A549 (cell line): ENCODE measurements at regions not wholly inside any gene's neighbourhood (a gene's known extent, or its start where the extent isn't known, plus 50 kb on each side); places are given as distances from the start of the nearest gene placed in this dataset.
"Not testable (repeated sequence)": the region's sequence is repeated elsewhere in the genome, so short reads cannot be mapped to it uniquely, and the experiment has no call there.

Source experiments
- ATAC-seq, 2 experiments: fragments of 200-7000 bp in 1 of 2; fragments of >200 bp in 1 of 2; cut with Nextera tagmentation in 1 of 2; cut with Tn5 transposase in 1 of 2; 3 replicates each; pipeline versions ENCODE4 v1.8.0 to v1.9.1; 2018 to 2020; ENCODE audit warnings: mild to moderate bottlenecking in 1 of 2, moderate library complexity in 1 of 2
- CTCF ChIA-PET: fragments of 300-600 bp; sonication (Branson Sonifier 250); formaldehyde crosslinking; extraction: SDS; loops from one replicate; lab custom pipeline; 2021; ENCODE audit warnings: antibody characterized with exemption, inconsistent platforms; lab: Yijun Ruan, JAX
- POLR2A ChIA-PET: fragments of 350-600 bp; formaldehyde crosslinking; extraction: SDS; loops from one replicate; lab custom pipeline; 2021; ENCODE audit warnings: antibody characterized with exemption, inconsistent platforms; lab: Yijun Ruan, JAX
- DNase-seq, 2 experiments: peaks; one replicate each; pipeline versions ENCODE4 v3.0.0 to v3.0.0-alpha.2; 2011 to 2016; ENCODE audit warnings: low read depth in 1 of 2, low spot score in 1 of 2
- FAIRE-seq: peaks from 2 replicates; lab custom pipeline; 2011; peaks lifted over from hg19 to GRCh38; lab: Jason Lieb, UNC
- H3K27ac ChIP-seq, 2 experiments: fragments of >200 bp; sonication (Bioruptor Twin); formaldehyde crosslinking; 3 replicates each; pipeline ENCODE4 v1.5.1; 2016 to 2017
- H3K4me1 ChIP-seq: fragments of >200 bp; sonication (Bioruptor Twin); formaldehyde crosslinking; 3 replicates; pipeline ENCODE4 v1.6.1; 2016
- H3K4me2 ChIP-seq: fragments of >200 bp; sonication (Bioruptor Twin); formaldehyde crosslinking; 3 replicates; pipeline ENCODE4 v1.6.1; 2016
- H3K4me3 ChIP-seq: fragments of >200 bp; sonication (Bioruptor Twin); formaldehyde crosslinking; 3 replicates; pipeline ENCODE4 v1.5.1; 2016
- H3K9me3 ChIP-seq: fragments of >200 bp; sonication (Bioruptor Twin); formaldehyde crosslinking; 3 replicates; pipeline ENCODE4 v1.6.1; 2016
- ATOH8 ChIP-seq: fragments of 250-450 bp; sonication (Bioruptor Pico); IDR thresholded peaks from 2 replicates; pipeline ENCODE4 v1.5.0; 2020; ENCODE audit warnings: low read depth, mild to moderate bottlenecking, moderate library complexity
- CEBPB ChIP-seq, 2 experiments: fragments of >200 bp in 1 of 2; sonication (Bioruptor Twin) in 1 of 2; formaldehyde crosslinking in 1 of 2; IDR thresholded peaks; 2 replicates each; pipeline ENCODE4 v1.6.1; 2012 to 2016
- CHD2 ChIP-seq: fragments of 150-350 bp; IDR thresholded peaks from 2 replicates; pipeline ENCODE4 v1.6.1; 2014; ENCODE audit warnings: low read length; ENCODE audit not compliant: partially characterized antibody
- HEYL ChIP-seq: fragments of 250-450 bp; sonication (Bioruptor Pico); IDR thresholded peaks from 2 replicates; pipeline ENCODE4 v1.8.0; 2021; ENCODE audit warnings: mild to moderate bottlenecking, moderate library complexity
- HOXB5 ChIP-seq: fragments of 250-450 bp; sonication (Bioruptor Pico); IDR thresholded peaks from 2 replicates; pipeline ENCODE4 v1.5.0; 2020; ENCODE audit warnings: mild to moderate bottlenecking, moderate library complexity
- MAZ ChIP-seq: fragments of 150-350 bp; IDR thresholded peaks from 2 replicates; pipeline ENCODE4 v1.6.1; 2014; ENCODE audit warnings: antibody characterized with exemption, low read depth, low read length, borderline replicate concordance
- NFE2L2 ChIP-seq: fragments of 150-350 bp; conservative IDR thresholded peaks from 2 replicates; pipeline ENCODE4 v1.6.1; 2014; ENCODE audit warnings: low read length
- PHF8 ChIP-seq: fragments of 200-600 bp; sonication (generic); IDR thresholded peaks from 2 replicates; pipeline ENCODE4 v1.6.1; 2016; ENCODE audit warnings: low read depth, mild to moderate bottlenecking, antibody characterized with exemption, moderate library complexity, borderline replicate concordance
- POLR2A ChIP-seq: IDR thresholded peaks from 2 replicates; pipeline ENCODE4 v1.6.1; 2012; ENCODE audit warnings: mild to moderate bottlenecking, low read length
- SMC3 ChIP-seq: fragments of >200 bp; sonication (Bioruptor Twin); formaldehyde crosslinking; IDR thresholded peaks from 3 replicates; pipeline ENCODE4 v1.6.1; 2018; ENCODE audit warnings: inconsistent platforms
- TFCP2L1 ChIP-seq: fragments of 250-450 bp; sonication (Bioruptor Pico); IDR thresholded peaks from 2 replicates; pipeline ENCODE4 v1.5.0; 2021; ENCODE audit warnings: mild to moderate bottlenecking
- TP53 ChIP-seq: fragments of 250-450 bp; sonication (Bioruptor Pico); IDR thresholded peaks from 2 replicates; pipeline ENCODE4 v1.5.0; 2021; ENCODE audit warnings: mild to moderate bottlenecking, moderate library complexity
- ZNF302 ChIP-seq: fragments of 250-450 bp; sonication (Bioruptor Pico); IDR thresholded peaks from 2 replicates; pipeline ENCODE4 v1.9.0; 2021; ENCODE audit warnings: inconsistent platforms, mild to moderate bottlenecking, moderate library complexity
- WGBS: methylation state at CpG from one replicate; pipeline ENCODE4 v1.1.6; 2017; ENCODE audit errors: missing lambda C conversion rate; 5-methylcytosine and 5-hydroxymethylcytosine counted together
- TF ChIP-seq, protein P1 (sequence below): IDR thresholded peaks from 2 replicates; pipeline ENCODE4 v1.6.1; 2012

DNA sequence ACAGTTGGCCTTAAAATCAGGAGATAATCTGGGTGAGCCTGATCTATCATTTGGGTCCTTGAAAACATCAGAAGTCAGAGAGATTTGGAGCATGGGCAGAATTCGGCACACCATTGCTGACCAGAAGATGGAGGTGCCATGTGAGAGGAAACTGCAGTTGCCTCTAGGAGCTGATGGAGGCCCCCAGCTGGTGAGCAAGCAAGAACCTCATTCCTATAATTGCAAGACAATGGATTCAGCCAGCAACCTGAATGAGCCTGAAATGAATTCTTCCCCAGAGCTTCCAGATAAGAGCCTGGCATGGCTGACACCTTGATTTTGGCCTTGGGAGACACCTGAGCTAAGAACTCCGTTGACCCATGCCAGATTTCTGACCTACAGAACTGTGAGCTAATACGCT, 76.3 kb upstream of the FYN start:
- Histone ChIP-seq H3K27ac (no peak overlapping the region), H3K4me1 (no peaks in the 10 kb centered on the region), H3K9me3 (no peaks in the 10 kb centered on the region), H3K4me3 (no peak overlapping the region), H3K4me2 (no peak overlapping the region)
- TF ChIP-seq CEBPB (IDR thresholded peaks at IDR 0.05) (no peak), POLR2A (no peak), TP53 (CRISPR knock-in tag) (no peak), CHD2 (no peak), ATOH8 (no peak), SMC3 (no peak), NFE2L2 (no peak), HOXB5 (no peak), ZNF302 (CRISPR knock-in tag) (no peak)
- ChIA-PET CTCF (interaction anchor here (0.6 to 1.1 kb wide), 2 partner anchors 26 to 1651 kb away, joined by 3 to 4 read pairs; no protein-coding TSS in a partner anchor), POLR2A (no interaction called here)
- no peak for FAIRE-seq
- WGBS = 63% methylated on average over 3 of the region's 3 CpGs
- no peak for ATAC-seq
- DNase-seq = no peak

- WGBS = 53% methylated on average over 3 of the region's 3 CpGs
- H3K4me2 ChIP-seq, H3K27ac ChIP-seq, H3K9me3 ChIP-seq, H3K4me1 ChIP-seq, DNase-seq, H3K4me3 ChIP-seq, ATAC-seq, POLR2A ChIA-PET, FAIRE-seq: not testable (repeated sequence)
- CTCF ChIA-PET = interaction anchor here (1.1 kb wide), 1 partner anchor 25 kb away, joined by 3 read pairs; no protein-coding TSS in a partner anchor
Observed at GRCh38 chr6:111949984-111950383, 76.7 kb upstream of the FYN start.

GRCh38 chr6:111950661-111951496, 77.6 kb upstream of the FYN start:
- ChIA-PET POLR2A (no interaction called here), CTCF (no interaction called here)
- H3K4me2 ChIP-seq = no peak overlapping the region
- H3K4me3 ChIP-seq = no peak overlapping the region
- H3K27ac ChIP-seq = no peak overlapping the region
- ATAC-seq = no peak
- H3K4me1 ChIP-seq = no peaks in the 10 kb centered on the region
- no peaks in the 10 kb centered on the region for H3K9me3 ChIP-seq
- no peak for FAIRE-seq
- DNase-seq = no peak
- 61% methylated on average over 6 of the region's 11 CpGs for WGBS
- TF ChIP-seq CHD2 = no peak
- no peak for TF ChIP-seq TFCP2L1 (CRISPR knock-in tag)
- TF ChIP-seq HEYL (CRISPR knock-in tag) = no peak
- no peak for TF ChIP-seq PHF8
- TF ChIP-seq, all 56 proteins: peak for 0

- ChIA-PET POLR2A (no interaction called here), CTCF (no interaction called here)
- no peak for ATAC-seq
- no peak overlapping the region for H3K4me2 ChIP-seq
- no peak for DNase-seq
- H3K27ac ChIP-seq = no peak overlapping the region
- H3K4me3 ChIP-seq = no peak overlapping the region
- no peaks in the 10 kb centered on the region for H3K9me3 ChIP-seq
- no peaks in the 10 kb centered on the region for H3K4me1 ChIP-seq
- 84% methylated on average over 7 of the region's 7 CpGs for WGBS
- no peak for FAIRE-seq
- TF ChIP-seq, protein P1, sequence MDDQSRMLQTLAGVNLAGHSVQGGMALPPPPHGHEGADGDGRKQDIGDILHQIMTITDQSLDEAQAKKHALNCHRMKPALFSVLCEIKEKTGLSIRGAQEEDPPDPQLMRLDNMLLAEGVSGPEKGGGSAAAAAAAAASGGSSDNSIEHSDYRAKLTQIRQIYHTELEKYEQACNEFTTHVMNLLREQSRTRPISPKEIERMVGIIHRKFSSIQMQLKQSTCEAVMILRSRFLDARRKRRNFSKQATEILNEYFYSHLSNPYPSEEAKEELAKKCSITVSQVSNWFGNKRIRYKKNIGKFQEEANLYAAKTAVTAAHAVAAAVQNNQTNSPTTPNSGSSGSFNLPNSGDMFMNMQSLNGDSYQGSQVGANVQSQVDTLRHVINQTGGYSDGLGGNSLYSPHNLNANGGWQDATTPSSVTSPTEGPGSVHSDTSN = no peak
- no peak for TF ChIP-seq MAZ
Observed at GRCh38 chr6:111951497-111952085, 78.3 kb upstream of the FYN start.
